ENCODE measurements at regions not wholly inside any gene's neighbourhood (a gene's known extent, or its start where the extent isn't known, plus 50 kb on each side); places are given as distances from the start of the nearest gene placed in this dataset.

DNA sequence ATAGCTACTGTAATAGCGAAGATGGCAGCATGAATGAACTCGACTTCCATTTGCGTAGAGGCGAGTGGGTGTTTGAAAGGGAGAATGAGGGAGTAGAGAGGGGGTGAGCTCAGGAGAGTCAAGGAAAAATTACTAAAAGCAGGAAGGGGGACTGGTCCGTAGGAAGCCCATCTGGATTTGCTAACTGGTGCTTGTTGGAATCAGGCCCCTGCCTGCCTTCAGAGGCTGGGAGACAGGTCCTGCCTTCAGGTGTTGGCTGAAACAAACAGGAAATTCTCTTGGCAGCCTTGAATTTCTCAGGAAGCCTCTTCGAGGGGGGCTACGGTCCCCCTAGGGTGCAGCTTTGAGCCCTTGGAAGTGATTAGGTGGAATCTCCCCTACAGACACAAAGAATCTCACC is 121.7 kb downstream of the OLFM1 start:
- Histone ChIP-seq H3K9me3 (ENCODE audit: control insufficient read depth, insufficient read depth, low read length) (peaks cover 4% of the 10 kb centered on the region; the same call in 1 of the 2 replicates), H3K36me3 (ENCODE audit: insufficient read depth, low read length) (no peaks in the 10 kb centered on the region), H3K4me1 (ENCODE audit: insufficient read depth, low read length) (no peaks in the 10 kb centered on the region), H3K9ac (ENCODE audit: low read depth, low read length) (no peak overlapping the region)

DNA sequence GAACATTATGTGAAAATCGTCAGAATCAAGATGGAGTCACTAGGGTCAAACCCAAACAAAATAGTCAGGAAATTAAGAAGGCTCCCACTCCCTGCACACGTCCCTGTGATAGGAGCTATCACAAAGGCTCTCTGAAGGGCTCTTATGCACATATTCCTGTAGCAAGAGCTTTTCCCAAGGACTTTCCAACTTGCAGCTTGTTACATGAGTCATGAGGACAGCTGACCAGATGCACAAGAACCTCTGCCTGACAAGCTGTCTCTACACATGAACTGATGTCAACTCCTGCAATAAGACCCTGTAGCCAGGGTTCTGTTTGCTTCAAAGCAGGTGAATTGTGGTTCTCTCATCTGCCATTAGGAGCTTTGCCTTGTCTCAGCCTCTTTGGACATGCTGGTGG is 122.4 kb downstream of the OLFM1 start:
- Histone ChIP-seq H3K36me3 (ENCODE audit: insufficient read depth, low read length) (no peaks in the 10 kb centered on the region), H3K4me1 (ENCODE audit: insufficient read depth, low read length) (no peaks in the 10 kb centered on the region), H3K9ac (ENCODE audit: low read depth, low read length) (no peak overlapping the region), H3K9me3 (ENCODE audit: control insufficient read depth, insufficient read depth, low read length) (peaks cover 4% of the 10 kb centered on the region; the same call in 1 of the 2 replicates)

DNA sequence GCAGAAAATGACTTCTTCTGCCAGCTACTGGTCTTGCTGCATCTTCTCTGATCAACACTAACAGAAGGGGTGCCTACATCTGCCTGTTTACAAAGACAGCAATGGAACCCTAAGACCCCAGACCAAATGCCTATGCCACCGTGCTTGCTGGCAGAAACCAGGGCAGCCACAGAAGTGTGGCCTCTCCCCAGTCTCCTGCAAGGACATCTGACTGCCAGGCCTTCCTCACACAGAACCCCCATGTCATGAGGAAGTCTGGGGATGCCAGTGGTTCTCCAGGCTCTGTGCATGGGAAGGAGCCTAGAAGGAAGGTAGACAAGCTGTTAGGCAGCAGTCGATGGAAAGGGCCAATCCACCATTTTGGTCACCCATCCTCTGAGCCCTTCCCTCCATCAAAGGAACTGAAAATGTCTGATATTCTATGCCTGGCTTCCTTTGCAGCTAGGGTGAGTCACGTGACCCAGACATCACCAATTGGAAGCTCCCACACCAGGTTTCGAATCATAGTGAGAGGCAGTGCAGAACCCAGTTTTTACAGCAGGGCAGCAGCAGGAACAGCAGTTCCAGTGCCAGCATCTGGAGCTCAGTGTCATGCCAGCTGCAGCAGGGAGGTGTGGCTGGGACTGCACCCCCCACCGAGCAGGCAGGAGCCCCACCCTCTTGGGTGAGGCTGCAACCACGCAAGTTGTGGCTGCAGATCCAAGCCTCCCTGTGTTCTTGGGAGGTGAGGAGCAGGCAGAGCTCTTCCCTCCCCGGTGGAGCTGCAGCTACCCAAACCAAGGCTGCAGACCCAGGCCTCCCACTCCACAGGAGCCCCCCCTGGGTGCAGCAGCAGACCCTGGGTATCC is 123.4 kb downstream of the OLFM1 start:
- H3K9ac ChIP-seq (ENCODE audit: low read depth, low read length) = no peak overlapping the region
- no peaks in the 10 kb centered on the region for H3K4me1 ChIP-seq (ENCODE audit: insufficient read depth, low read length)
- peaks cover 4% of the 10 kb centered on the region; the same call in 1 of the 2 replicates for H3K9me3 ChIP-seq (ENCODE audit: control insufficient read depth, insufficient read depth, low read length)
- no peaks in the 10 kb centered on the region for H3K36me3 ChIP-seq (ENCODE audit: insufficient read depth, low read length)

DNA sequence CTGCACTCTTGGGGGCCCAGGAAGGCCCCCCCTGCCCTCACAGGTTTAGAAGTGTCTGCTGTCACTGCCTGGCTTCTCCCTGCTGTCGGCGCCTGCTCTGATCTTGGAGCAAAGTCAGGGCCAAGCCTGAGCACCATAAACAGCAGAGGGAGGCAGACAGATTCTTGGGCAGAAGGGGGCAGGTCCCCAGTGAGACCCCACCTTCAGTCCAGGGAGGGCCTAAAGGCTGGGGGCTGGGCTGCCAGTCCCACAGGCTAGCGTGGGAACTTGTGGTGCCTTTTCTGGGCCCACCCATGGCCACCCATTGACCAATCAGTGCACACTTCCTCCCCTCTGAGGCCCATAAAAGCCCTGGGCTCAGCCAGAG is 124.0 kb downstream of the OLFM1 start:
- Histone ChIP-seq H3K36me3 (ENCODE audit: insufficient read depth, low read length) (no peaks in the 10 kb centered on the region), H3K9ac (ENCODE audit: low read depth, low read length) (no peak overlapping the region), H3K9me3 (ENCODE audit: control insufficient read depth, insufficient read depth, low read length) (peaks cover 4% of the 10 kb centered on the region; the same call in 1 of the 2 replicates), H3K4me1 (ENCODE audit: insufficient read depth, low read length) (no peaks in the 10 kb centered on the region)

DNA sequence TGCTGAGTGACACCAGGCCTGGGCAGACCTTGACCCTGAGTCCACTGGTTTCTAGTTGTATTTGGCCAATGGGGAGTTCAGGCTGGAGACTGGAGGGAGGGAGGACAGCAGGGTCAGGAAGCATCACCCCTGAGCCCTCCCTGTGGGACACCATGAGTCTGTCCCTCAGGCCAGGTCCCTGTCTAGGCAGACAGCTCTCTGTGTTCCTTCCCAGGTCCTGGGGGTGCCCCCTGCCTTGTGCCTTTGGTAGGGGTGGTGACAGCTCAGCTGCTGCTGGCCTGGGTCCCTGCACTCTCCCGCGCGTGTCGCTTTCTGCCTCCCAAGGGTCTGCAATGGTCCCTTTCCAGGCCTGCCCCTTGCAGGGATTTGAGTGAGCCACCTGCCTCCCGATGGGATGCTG is 125.5 kb downstream of the OLFM1 start:
- no peaks in the 10 kb centered on the region for H3K36me3 ChIP-seq (ENCODE audit: insufficient read depth, low read length)
- peaks cover 6% of the 10 kb centered on the region; the same call in 1 of the 2 replicates for H3K4me1 ChIP-seq (ENCODE audit: insufficient read depth, low read length)
- peaks cover 4% of the 10 kb centered on the region; the same call in 1 of the 2 replicates for H3K9me3 ChIP-seq (ENCODE audit: control insufficient read depth, insufficient read depth, low read length)
- no peak overlapping the region for H3K9ac ChIP-seq (ENCODE audit: low read depth, low read length)

DNA sequence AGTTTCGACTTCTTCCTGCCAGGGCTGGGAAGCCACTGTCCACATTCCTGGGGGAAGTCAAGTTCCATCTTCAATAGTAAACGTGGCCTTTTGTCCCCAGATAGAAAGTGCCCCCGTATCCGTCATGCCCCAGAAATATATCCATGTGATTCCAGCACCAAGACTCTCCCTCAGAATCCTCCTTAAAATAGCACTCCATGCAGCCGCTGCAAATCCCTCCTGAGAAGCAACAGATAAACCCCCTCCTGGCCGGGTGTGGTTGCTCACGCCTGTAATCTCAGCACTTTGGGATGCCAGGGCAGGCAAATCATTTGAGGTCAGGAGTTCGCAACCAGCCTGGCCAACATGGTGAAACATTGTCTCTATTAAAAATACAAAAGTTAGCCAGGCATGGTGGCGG is 126.1 kb downstream of the OLFM1 start:
- H3K9ac ChIP-seq (ENCODE audit: low read depth, low read length) = no peak overlapping the region
- H3K36me3 ChIP-seq (ENCODE audit: insufficient read depth, low read length) = no peaks in the 10 kb centered on the region
- H3K4me1 ChIP-seq (ENCODE audit: insufficient read depth, low read length) = peaks cover 6% of the 10 kb centered on the region; the same call in 1 of the 2 replicates
- H3K9me3 ChIP-seq (ENCODE audit: control insufficient read depth, insufficient read depth, low read length) = peaks cover 4% of the 10 kb centered on the region; the same call in 1 of the 2 replicates

DNA sequence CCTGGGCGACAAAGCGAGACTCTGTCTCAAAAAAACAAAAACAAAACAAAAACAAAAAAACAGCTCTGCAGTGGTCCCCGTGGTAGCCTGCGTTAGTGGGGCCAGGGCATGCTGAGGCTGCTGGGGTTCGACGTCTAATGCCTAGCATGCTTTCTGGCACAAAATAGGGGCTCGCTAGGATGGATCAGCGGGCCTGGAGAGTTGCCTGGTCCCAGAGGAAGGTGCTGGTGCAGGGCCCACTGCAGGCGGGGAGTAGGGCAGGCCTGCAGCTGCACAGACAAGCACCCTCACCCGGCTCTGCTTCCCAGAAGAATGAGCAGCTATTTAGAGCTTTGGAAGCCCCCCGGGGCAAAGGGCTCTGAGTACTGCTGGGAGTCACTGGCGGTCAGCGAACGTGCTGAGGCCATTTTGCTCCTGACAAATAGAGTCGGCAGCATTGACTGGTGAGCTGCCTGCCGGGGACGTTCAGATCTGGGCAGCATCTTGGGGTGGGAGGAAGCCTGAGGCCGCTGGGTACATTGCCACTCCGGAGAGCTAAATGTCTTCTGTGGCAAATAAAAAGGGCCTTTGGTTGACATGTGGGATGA is 126.7 kb downstream of the OLFM1 start:
- peaks cover 4% of the 10 kb centered on the region; the same call in 1 of the 2 replicates for H3K9me3 ChIP-seq (ENCODE audit: control insufficient read depth, insufficient read depth, low read length)
- H3K4me1 ChIP-seq (ENCODE audit: insufficient read depth, low read length) = peaks cover 6% of the 10 kb centered on the region; the same call in 1 of the 2 replicates
- no peak overlapping the region for H3K9ac ChIP-seq (ENCODE audit: low read depth, low read length)
- H3K36me3 ChIP-seq (ENCODE audit: insufficient read depth, low read length) = no peaks in the 10 kb centered on the region

DNA sequence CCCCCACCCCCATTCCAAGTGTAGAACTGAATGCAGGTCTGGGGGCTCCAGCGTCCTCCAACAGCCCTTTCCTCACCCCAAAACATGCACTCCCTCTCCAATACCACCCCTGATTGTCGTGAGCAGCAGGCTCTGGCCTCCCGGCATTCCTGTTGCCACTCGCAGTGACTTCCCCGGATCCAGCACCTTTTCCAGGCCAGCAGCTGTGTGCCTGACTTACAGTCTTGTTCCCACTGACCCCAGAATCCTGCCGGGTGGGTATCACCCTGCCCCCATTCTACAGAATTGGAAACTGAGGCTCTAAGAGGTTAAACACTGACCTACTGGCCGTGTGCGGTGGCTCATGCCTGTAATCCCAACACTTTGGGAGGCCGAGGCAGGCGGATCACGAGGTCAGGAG is 127.2 kb downstream of the OLFM1 start:
- peaks cover 4% of the 10 kb centered on the region; the same call in 1 of the 2 replicates for H3K9me3 ChIP-seq (ENCODE audit: control insufficient read depth, insufficient read depth, low read length)
- no peaks in the 10 kb centered on the region for H3K36me3 ChIP-seq (ENCODE audit: insufficient read depth, low read length)
- peaks cover 6% of the 10 kb centered on the region; the same call in 1 of the 2 replicates for H3K4me1 ChIP-seq (ENCODE audit: insufficient read depth, low read length)
- no peak overlapping the region for H3K9ac ChIP-seq (ENCODE audit: low read depth, low read length)

DNA sequence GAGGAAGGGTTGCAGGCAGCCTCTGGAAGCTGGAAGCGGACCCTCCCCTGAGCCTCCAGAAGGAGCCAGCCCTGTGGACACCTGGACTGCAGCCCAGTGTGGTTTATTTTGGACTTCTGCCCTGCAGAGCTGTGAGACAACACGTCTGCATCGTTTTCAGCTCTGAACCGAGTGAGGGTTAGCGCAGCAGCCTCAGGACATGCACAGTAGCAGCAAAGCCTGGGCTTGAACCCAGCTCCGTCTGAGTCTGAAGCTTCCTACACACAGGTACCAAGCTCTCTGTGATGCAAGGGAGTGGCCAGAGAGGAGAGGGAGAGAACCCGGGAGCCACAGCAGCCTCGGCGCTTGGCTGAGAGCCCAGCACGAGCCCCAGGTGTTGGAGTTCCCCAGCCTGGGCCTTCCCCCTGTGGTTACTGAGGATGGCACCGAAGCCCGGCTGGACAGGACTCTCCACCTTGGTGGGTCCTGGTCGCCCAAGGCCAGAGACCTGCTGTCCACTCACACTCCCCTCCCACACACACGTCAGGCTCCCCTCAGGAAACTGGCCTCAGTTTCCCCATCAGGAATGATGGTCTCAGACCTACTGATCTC is 128.2 kb downstream of the OLFM1 start:
- Histone ChIP-seq H3K36me3 (ENCODE audit: insufficient read depth, low read length) (no peaks in the 10 kb centered on the region), H3K9ac (ENCODE audit: low read depth, low read length) (no peak overlapping the region), H3K9me3 (ENCODE audit: control insufficient read depth, insufficient read depth, low read length) (peaks cover 3% of the 10 kb centered on the region; the same call in 1 of the 2 replicates), H3K4me1 (ENCODE audit: insufficient read depth, low read length) (peaks cover 6% of the 10 kb centered on the region; the same call in 1 of the 2 replicates)

DNA sequence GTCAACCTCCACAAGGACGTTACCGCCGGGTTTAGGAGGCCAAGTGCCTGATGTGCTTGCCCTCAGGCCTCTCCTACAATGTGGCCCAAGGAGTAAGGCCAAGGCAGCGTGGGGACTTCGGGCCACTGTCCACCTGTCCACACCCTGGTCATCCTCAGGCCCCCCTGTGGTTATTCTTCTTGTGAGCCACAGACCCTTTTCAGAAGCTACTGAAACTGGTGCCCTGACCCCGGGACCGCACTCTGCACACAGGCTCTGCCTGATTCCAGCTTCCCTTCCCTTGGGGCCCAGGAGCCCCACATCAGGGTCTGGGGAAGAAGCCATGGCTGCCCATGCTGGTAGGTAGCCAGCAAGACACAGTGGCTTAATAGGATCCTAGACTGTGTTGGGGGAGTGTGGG is 128.8 kb downstream of the OLFM1 start:
- no peak overlapping the region for H3K9ac ChIP-seq (ENCODE audit: low read depth, low read length)
- no peaks in the 10 kb centered on the region for H3K9me3 ChIP-seq (ENCODE audit: control insufficient read depth, insufficient read depth, low read length)
- H3K36me3 ChIP-seq (ENCODE audit: insufficient read depth, low read length) = no peaks in the 10 kb centered on the region
- peaks cover 6% of the 10 kb centered on the region; the same call in 1 of the 2 replicates for H3K4me1 ChIP-seq (ENCODE audit: insufficient read depth, low read length)

DNA sequence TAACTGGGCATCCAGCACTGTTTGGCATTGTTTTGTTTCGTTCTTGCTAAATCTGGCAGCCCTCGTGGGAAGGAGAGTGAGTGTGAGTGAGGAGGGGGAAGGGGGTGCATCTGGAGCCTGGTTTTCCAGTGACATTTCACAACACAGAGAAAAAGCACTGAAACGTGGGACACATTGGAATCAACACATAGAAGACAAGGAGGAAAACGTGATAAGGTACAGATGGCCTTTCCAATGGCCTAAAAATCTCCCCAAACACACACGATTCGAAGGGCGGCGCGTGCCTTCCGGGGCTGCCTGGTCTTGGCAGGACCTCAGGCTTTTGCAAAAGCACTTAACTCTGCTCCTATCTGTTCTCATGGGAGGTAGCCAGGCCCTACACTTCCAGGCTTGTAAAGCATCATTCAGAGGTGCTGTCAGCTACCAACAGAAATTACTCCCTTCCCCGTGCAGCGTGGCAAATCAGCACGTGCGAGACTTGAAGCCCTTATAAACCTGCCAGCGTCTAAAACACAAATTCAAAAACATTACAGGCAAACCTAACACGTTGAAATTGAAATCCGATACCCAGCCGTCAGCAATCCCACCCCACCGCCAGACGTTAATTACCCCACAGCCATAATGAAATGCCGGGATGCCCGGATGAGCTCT is 129.4 kb downstream of the OLFM1 start:
- no peaks in the 10 kb centered on the region for H3K36me3 ChIP-seq (ENCODE audit: insufficient read depth, low read length)
- H3K4me1 ChIP-seq (ENCODE audit: insufficient read depth, low read length) = peaks cover 6% of the 10 kb centered on the region; the same call in 1 of the 2 replicates
- no peak overlapping the region for H3K9ac ChIP-seq (ENCODE audit: low read depth, low read length)
- H3K9me3 ChIP-seq (ENCODE audit: control insufficient read depth, insufficient read depth, low read length) = no peaks in the 10 kb centered on the region

DNA sequence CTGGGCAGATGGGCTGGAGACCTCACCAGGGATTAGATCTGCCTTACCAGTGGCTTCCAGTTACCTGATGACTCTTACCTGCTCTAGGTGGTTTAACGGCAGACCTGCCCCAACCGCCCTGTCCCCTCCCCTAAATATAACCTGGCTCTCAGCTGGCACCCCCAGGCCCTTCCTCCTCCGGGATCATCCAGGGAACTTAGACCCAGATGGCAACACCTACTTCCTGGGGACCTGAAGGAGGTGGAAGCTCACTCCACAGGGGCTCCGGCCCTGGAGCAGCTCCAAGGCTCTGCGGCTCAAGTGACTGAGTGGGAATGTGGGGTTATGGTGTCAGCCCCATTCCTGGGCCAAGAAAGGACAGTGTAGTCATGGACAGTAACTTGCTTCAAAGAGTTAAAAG is 130.4 kb downstream of the OLFM1 start:
- no peaks in the 10 kb centered on the region for H3K9me3 ChIP-seq (ENCODE audit: control insufficient read depth, insufficient read depth, low read length)
- no peak overlapping the region for H3K9ac ChIP-seq (ENCODE audit: low read depth, low read length)
- no peaks in the 10 kb centered on the region for H3K36me3 ChIP-seq (ENCODE audit: insufficient read depth, low read length)
- peaks cover 8% of the 10 kb centered on the region; the same call in 1 of the 2 replicates for H3K4me1 ChIP-seq (ENCODE audit: insufficient read depth, low read length)

DNA sequence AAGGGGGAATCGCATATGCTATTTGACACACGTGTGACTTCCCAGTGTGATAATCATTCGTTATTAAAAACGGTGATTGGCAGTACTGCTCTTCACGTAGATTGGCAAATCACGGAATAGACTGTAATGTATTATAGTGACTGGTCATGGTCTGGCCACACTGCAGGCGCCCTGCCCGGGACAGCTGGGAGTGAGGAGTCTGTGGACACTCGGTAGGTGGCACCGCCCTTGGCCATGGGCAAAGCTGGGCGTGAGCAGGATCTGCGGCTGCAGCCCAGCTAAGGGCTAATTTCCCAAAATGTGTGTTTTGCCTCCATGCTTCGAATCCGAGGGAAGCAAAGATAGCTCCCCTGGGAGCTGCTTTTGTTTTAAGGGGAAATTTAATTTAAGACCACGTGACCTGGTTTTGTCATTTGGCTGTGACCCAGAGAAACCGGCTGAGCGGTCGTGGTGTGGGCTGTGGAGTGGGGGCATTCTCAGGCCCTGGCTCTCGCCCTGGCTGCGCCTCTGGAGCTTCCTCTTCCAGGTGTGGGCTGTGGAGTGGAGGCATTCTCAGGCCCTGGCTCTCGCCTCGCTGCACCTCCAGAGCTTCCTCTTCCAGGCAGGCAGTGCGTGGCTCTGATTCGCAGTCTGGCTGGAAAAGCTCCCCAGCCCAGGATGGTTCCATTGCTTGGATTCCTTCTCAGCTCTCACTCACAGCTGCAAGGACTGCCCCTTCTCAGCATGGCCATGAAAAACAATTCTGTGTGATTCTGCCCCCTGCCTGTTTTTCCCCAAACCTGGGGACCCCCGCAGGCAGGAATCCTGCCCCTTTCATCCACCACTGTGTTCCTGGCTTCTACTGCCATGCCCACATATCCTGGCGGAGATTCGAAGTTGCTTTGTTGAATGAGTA is 131.1 kb downstream of the OLFM1 start:
- Histone ChIP-seq H3K36me3 (ENCODE audit: insufficient read depth, low read length) (no peaks in the 10 kb centered on the region), H3K9ac (ENCODE audit: low read depth, low read length) (no peak overlapping the region), H3K4me1 (ENCODE audit: insufficient read depth, low read length) (peaks cover 15% of the 10 kb centered on the region; the same call in 1 of the 2 replicates), H3K9me3 (ENCODE audit: control insufficient read depth, insufficient read depth, low read length) (no peaks in the 10 kb centered on the region)
